ENCODE measurements at regions not wholly inside any gene's neighbourhood (a gene's known extent, or its start where the extent isn't known, plus 50 kb on each side); places are given as distances from the start of the nearest gene placed in this dataset.

GRCh38 chr11:116070520-116070919, 566.3 kb upstream of the CADM1 start:
- TF ChIP-seq POLR2A (IDR thresholded peaks at IDR 0.05) (no peak), CTCF (IDR thresholded peaks at IDR 0.05) (no peak)

Measured in esophagus squamous epithelium (tissue), 4 donors.